GM12878 (cell line): ENCODE measurements at regions not wholly inside any gene's neighbourhood (a gene's known extent, or its start where the extent isn't known, plus 50 kb on each side); places are given as distances from the start of the nearest gene placed in this dataset.

Source experiments
- ATAC-seq: fragments of 200-7000 bp; cut with Tn5 transposase; 3 replicates; pipeline ENCODE4 v1.9.1; 2020; ENCODE audit warnings: mild to moderate bottlenecking, moderate library complexity
- BruUV-seq: library from RNA; stranded (reverse); fragments of 400-500 nt; replicated peaks from 2 replicates; lab custom pipeline; 2021; lab: Mats Ljungman, UMichigan
- CTCF ChIA-PET: fragments of 300-600 bp; sonication (Branson Sonifier 250); formaldehyde crosslinking; extraction: SDS; loops from one replicate; lab custom pipeline; 2021; ENCODE audit warnings: inconsistent platforms; lab: Yijun Ruan, JAX
- POLR2A ChIA-PET: fragments of 350-600 bp; formaldehyde crosslinking; extraction: SDS; loops from one replicate; lab custom pipeline; 2021; ENCODE audit warnings: inconsistent platforms; lab: Charles Lee
- RAD21 ChIA-PET: fragments of 300-600 bp; sonication (Branson Sonifier 250); formaldehyde crosslinking; loops from one replicate; lab custom pipeline; 2023; ENCODE audit warnings: antibody characterized with exemption; ENCODE audit not compliant: unreplicated experiment; lab: Charles Lee
- SMC1A ChIA-PET: fragments of 300-600 bp; sonication (Branson Sonifier 250); formaldehyde crosslinking; loops from one replicate; lab custom pipeline; 2023; ENCODE audit not compliant: unreplicated experiment, uncharacterized antibody; lab: Charles Lee
- DNase-seq: peaks from one replicate; pipeline ENCODE4 v3.0.0-alpha.2; 2011; ENCODE audit warnings: low read depth, low spot score
- FAIRE-seq: peaks from 3 replicates; lab custom pipeline; 2011; peaks lifted over from hg19 to GRCh38; lab: Jason Lieb, UNC
- H2AFZ ChIP-seq: 2 replicates; pipeline ENCODE4 v1.6.0; 2011; ENCODE audit warnings: low read depth, low read length, control low read depth; ENCODE audit not compliant: control insufficient read depth
- H3K27ac ChIP-seq: 2 replicates; pipeline ENCODE4 v1.5.1; 2011; ENCODE audit warnings: control low read depth; ENCODE audit not compliant: control insufficient read depth, insufficient read depth
- H3K27me3 ChIP-seq, 2 experiments: replicated peaks in 1 of 2; 2 replicates each; pipeline versions ENCODE4 v1.6.0 to v1.6.1; 2011; ENCODE audit warnings: low read length in 1 of 2; ENCODE audit not compliant: control insufficient read depth in 2 of 2, insufficient read depth in 2 of 2
- H3K36me3 ChIP-seq, 2 experiments: 2 replicates each; pipeline ENCODE4 v1.5.1; 2011; ENCODE audit warnings: low read length in 1 of 2; ENCODE audit not compliant: control insufficient read depth in 2 of 2, insufficient read depth in 2 of 2
- H3K4me1 ChIP-seq: 2 replicates; pipeline ENCODE4 v1.6.1; 2011; ENCODE audit warnings: mild to moderate bottlenecking, low read length, moderate library complexity, mixed read lengths; ENCODE audit not compliant: control insufficient read depth, insufficient read depth
- H3K4me2 ChIP-seq: 2 replicates; pipeline ENCODE4 v1.6.0; 2011; ENCODE audit warnings: control low read depth; ENCODE audit not compliant: control insufficient read depth, insufficient read depth
- H3K4me3 ChIP-seq: fragments of 200-600 bp; sonication (generic); 2 replicates; pipeline ENCODE4 v1.5.1; 2016
- H3K79me2 ChIP-seq: 2 replicates; pipeline ENCODE4 v1.6.0; 2011; ENCODE audit warnings: low read length; ENCODE audit not compliant: control insufficient read depth, insufficient read depth
- H3K9ac ChIP-seq: 2 replicates; pipeline ENCODE4 v1.8.0; 2011; ENCODE audit warnings: low read length, control low read depth, mixed read lengths; ENCODE audit not compliant: control insufficient read depth, insufficient read depth
- H3K9me3 ChIP-seq: replicated peaks from 3 replicates; pipeline ENCODE4 v1.5.1; 2011; ENCODE audit warnings: mild to moderate bottlenecking, low read length; ENCODE audit not compliant: control insufficient read depth, insufficient read depth
- H4K20me1 ChIP-seq: 2 replicates; pipeline ENCODE4 v1.6.0; 2011; ENCODE audit not compliant: control insufficient read depth, insufficient read depth
- ASH2L ChIP-seq: fragments of 300-600, 200-600 bp; sonication (generic); IDR thresholded peaks from 2 replicates; pipeline ENCODE4 v1.6.1; 2017; ENCODE audit warnings: low read depth, mild to moderate bottlenecking, borderline replicate concordance
- ATF7 ChIP-seq: fragments of 450-650 bp; IDR thresholded peaks from 2 replicates; pipeline ENCODE4 v1.6.1; 2016; ENCODE audit warnings: low read depth, mild to moderate bottlenecking
- CBX3 ChIP-seq: fragments of 200-600 bp; sonication (generic); IDR thresholded peaks from 2 replicates; pipeline ENCODE4 v1.6.1; 2016; ENCODE audit warnings: low read depth, borderline replicate concordance
- FOXM1 ChIP-seq: IDR thresholded peaks from 2 replicates; pipeline ENCODE4 v1.6.1; 2012; ENCODE audit warnings: low read depth, mild to moderate bottlenecking, inconsistent platforms, low read length, moderate library complexity
- MTA3 ChIP-seq: IDR thresholded peaks from 2 replicates; pipeline ENCODE4 v1.6.1; 2012; ENCODE audit warnings: low read length, inconsistent platforms, borderline replicate concordance
- RELA ChIP-seq: fragments of 450-650 bp; IDR thresholded peaks from 2 replicates; pipeline ENCODE4 v1.8.0; 2014; ENCODE audit warnings: borderline replicate concordance; ENCODE audit not compliant: partially characterized antibody
- STAT1 ChIP-seq: fragments of 450-650 bp; conservative IDR thresholded peaks from 2 replicates; pipeline ENCODE4 v1.6.1; 2014; ENCODE audit warnings: antibody characterized with exemption, mild to moderate bottlenecking
- WGBS: methylation state at CpG from one replicate; pipeline ENCODE4 v1.1.6; 2016; ENCODE audit warnings: low lambda C conversion rate; ENCODE audit not compliant: insufficient replicate concordance, insufficient coverage; ENCODE audit errors: missing lambda C conversion rate; 5-methylcytosine and 5-hydroxymethylcytosine counted together
- in situ Hi-C: fragments of 300-500 bp; cut with MboI; formaldehyde crosslinking; loops from 9 replicates; pipeline ENCODE4 v1.14.3; 2018; ENCODE audit warnings: mixed read lengths
- intact Hi-C: fragments of 100-400 bp; cut with micrococcal nuclease; formaldehyde crosslinking; loops from one replicate; pipeline ENCODE4 v1.14.2; 2022; ENCODE audit not compliant: unreplicated experiment
- TF ChIP-seq, protein P1 (sequence below): IDR thresholded peaks from 2 replicates; pipeline ENCODE4 v1.6.1; 2012; ENCODE audit warnings: mild to moderate bottlenecking, low read depth, low read length
- TF ChIP-seq, protein P2 (sequence below): fragments of 450-650 bp; IDR thresholded peaks from 2 replicates; pipeline ENCODE4 v1.6.1; 2017; ENCODE audit warnings: borderline replicate concordance
- TF ChIP-seq, protein P3 (sequence below): fragments of 150-350 bp; IDR thresholded peaks from 2 replicates; pipeline ENCODE4 v1.6.1; 2014; ENCODE audit warnings: mild to moderate bottlenecking, low read depth, low read length

DNA sequence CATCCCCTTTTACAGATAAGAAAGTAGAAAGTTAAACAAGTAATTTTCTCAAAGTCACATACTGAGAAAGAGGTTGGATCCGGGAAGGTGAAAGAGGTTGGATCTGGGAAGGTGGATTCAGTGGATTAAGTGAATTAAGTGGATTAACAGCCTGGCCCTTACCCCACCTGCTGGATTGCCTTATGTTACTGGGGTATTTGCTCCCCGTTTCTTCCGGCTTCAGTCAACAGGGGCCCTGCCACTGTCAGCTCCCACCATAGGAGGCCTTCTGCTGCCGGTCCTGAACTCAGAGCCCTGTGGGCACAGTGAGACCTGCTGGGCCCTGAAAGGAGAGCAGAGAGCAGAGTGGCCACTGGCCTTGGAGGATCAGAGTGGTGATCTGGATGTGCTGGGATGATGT is 113.2 kb downstream of the VAPA start:
- Histone ChIP-seq H3K27me3 (no peaks in the 10 kb centered on the region), H2AFZ (no peak overlapping the region), H3K9ac (no peak overlapping the region), H3K4me2 (no peak overlapping the region), H3K27ac (no peak overlapping the region), H3K36me3 (no peaks in the 10 kb centered on the region), H3K79me2 (no peaks in the 10 kb centered on the region), H3K4me3 (no peak overlapping the region), H3K9me3 (no peaks in the 10 kb centered on the region), H4K20me1 (no peaks in the 10 kb centered on the region), H3K4me1 (no peaks in the 10 kb centered on the region)
- no peak for ATAC-seq
- in situ Hi-C loops = no loop called here
- 50% methylated on average over 4 of the region's 4 CpGs for WGBS
- ChIA-PET RAD21 (no interaction called here), CTCF (no interaction called here), SMC1A (no interaction called here), POLR2A (no interaction called here)
- FAIRE-seq = no peak
- DNase-seq = no peak
- BruUV-seq = no TSS peak
- intact Hi-C loops = no loop called here
- TF ChIP-seq RELA (no peak), ASH2L (no peak), CBX3 (no peak), MTA3 (no peak), STAT1 (no peak), FOXM1 (no peak), ATF7 (no peak)
- TF ChIP-seq, protein P1, sequence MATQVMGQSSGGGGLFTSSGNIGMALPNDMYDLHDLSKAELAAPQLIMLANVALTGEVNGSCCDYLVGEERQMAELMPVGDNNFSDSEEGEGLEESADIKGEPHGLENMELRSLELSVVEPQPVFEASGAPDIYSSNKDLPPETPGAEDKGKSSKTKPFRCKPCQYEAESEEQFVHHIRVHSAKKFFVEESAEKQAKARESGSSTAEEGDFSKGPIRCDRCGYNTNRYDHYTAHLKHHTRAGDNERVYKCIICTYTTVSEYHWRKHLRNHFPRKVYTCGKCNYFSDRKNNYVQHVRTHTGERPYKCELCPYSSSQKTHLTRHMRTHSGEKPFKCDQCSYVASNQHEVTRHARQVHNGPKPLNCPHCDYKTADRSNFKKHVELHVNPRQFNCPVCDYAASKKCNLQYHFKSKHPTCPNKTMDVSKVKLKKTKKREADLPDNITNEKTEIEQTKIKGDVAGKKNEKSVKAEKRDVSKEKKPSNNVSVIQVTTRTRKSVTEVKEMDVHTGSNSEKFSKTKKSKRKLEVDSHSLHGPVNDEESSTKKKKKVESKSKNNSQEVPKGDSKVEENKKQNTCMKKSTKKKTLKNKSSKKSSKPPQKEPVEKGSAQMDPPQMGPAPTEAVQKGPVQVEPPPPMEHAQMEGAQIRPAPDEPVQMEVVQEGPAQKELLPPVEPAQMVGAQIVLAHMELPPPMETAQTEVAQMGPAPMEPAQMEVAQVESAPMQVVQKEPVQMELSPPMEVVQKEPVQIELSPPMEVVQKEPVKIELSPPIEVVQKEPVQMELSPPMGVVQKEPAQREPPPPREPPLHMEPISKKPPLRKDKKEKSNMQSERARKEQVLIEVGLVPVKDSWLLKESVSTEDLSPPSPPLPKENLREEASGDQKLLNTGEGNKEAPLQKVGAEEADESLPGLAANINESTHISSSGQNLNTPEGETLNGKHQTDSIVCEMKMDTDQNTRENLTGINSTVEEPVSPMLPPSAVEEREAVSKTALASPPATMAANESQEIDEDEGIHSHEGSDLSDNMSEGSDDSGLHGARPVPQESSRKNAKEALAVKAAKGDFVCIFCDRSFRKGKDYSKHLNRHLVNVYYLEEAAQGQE = no peak
- TF ChIP-seq, protein P2, sequence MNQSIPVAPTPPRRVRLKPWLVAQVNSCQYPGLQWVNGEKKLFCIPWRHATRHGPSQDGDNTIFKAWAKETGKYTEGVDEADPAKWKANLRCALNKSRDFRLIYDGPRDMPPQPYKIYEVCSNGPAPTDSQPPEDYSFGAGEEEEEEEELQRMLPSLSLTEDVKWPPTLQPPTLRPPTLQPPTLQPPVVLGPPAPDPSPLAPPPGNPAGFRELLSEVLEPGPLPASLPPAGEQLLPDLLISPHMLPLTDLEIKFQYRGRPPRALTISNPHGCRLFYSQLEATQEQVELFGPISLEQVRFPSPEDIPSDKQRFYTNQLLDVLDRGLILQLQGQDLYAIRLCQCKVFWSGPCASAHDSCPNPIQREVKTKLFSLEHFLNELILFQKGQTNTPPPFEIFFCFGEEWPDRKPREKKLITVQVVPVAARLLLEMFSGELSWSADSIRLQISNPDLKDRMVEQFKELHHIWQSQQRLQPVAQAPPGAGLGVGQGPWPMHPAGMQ = no peak
- TF ChIP-seq, protein P3, sequence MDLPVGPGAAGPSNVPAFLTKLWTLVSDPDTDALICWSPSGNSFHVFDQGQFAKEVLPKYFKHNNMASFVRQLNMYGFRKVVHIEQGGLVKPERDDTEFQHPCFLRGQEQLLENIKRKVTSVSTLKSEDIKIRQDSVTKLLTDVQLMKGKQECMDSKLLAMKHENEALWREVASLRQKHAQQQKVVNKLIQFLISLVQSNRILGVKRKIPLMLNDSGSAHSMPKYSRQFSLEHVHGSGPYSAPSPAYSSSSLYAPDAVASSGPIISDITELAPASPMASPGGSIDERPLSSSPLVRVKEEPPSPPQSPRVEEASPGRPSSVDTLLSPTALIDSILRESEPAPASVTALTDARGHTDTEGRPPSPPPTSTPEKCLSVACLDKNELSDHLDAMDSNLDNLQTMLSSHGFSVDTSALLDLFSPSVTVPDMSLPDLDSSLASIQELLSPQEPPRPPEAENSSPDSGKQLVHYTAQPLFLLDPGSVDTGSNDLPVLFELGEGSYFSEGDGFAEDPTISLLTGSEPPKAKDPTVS = no peak
